HL-60 (cell line): ENCODE measurements at regions not wholly inside any gene's neighbourhood (a gene's known extent, or its start where the extent isn't known, plus 50 kb on each side); places are given as distances from the start of the nearest gene placed in this dataset.

ENCODE experiments used
- DNase-seq, 2 experiments: peaks; one replicate each; pipeline ENCODE4 v3.0.0-alpha.2; 2010 to 2020; ENCODE audit warnings: low read depth in 1 of 2, low spot score in 1 of 2
- H3K27ac ChIP-seq: fragments of 250-450 bp; sonication (Bioruptor Pico); replicated peaks from 2 replicates; pipeline ENCODE4 v1.5.1; 2020; ENCODE audit warnings: mild to moderate bottlenecking, moderate library complexity
- H3K27me3 ChIP-seq: fragments of 250-450 bp; sonication (Bioruptor Pico); 2 replicates; pipeline ENCODE4 v1.5.1; 2021; ENCODE audit warnings: mild to moderate bottlenecking, moderate library complexity; ENCODE audit not compliant: insufficient read depth, poor library complexity, severe bottlenecking
- H3K4me3 ChIP-seq: replicated peaks from 2 replicates; pipeline ENCODE4 v1.5.1; 2011; ENCODE audit warnings: mild to moderate bottlenecking, control low read depth, low read length; ENCODE audit not compliant: insufficient read depth
- GABPA ChIP-seq: IDR thresholded peaks from 2 replicates; pipeline ENCODE4 v1.6.1; 2012; ENCODE audit warnings: low read depth
- POLR2AphosphoS5 ChIP-seq: IDR thresholded peaks from 2 replicates; pipeline ENCODE4 v1.6.1; 2012; ENCODE audit warnings: low read depth
- REST ChIP-seq: IDR thresholded peaks from 2 replicates; pipeline ENCODE4 v1.6.1; 2012; ENCODE audit warnings: low read depth; ENCODE audit not compliant: insufficient replicate concordance
- SPI1 ChIP-seq: IDR thresholded peaks from 2 replicates; pipeline ENCODE4 v1.6.1; 2012; ENCODE audit warnings: low read depth, mild to moderate bottlenecking, borderline replicate concordance
- TF ChIP-seq, protein P1 (sequence below): IDR thresholded peaks from one replicate; pipeline ENCODE4 v1.5.1; 2011; ENCODE audit warnings: low read length, control low read depth, inconsistent platforms; ENCODE audit not compliant: insufficient read depth

GRCh38 chr1:219472596-219472995 is 140.3 kb downstream of the ZC3H11B start:
- H3K27me3 ChIP-seq = no peaks in the 10 kb centered on the region
- H3K27ac ChIP-seq = no peak overlapping the region
- DNase-seq = no peak
- no peak overlapping the region for H3K4me3 ChIP-seq
- TF ChIP-seq POLR2AphosphoS5 = no peak
- TF ChIP-seq SPI1 = no peak
- no peak for TF ChIP-seq REST
- TF ChIP-seq, protein P1, sequence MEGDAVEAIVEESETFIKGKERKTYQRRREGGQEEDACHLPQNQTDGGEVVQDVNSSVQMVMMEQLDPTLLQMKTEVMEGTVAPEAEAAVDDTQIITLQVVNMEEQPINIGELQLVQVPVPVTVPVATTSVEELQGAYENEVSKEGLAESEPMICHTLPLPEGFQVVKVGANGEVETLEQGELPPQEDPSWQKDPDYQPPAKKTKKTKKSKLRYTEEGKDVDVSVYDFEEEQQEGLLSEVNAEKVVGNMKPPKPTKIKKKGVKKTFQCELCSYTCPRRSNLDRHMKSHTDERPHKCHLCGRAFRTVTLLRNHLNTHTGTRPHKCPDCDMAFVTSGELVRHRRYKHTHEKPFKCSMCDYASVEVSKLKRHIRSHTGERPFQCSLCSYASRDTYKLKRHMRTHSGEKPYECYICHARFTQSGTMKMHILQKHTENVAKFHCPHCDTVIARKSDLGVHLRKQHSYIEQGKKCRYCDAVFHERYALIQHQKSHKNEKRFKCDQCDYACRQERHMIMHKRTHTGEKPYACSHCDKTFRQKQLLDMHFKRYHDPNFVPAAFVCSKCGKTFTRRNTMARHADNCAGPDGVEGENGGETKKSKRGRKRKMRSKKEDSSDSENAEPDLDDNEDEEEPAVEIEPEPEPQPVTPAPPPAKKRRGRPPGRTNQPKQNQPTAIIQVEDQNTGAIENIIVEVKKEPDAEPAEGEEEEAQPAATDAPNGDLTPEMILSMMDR = no peak
- TF ChIP-seq GABPA = no peak

DNA sequence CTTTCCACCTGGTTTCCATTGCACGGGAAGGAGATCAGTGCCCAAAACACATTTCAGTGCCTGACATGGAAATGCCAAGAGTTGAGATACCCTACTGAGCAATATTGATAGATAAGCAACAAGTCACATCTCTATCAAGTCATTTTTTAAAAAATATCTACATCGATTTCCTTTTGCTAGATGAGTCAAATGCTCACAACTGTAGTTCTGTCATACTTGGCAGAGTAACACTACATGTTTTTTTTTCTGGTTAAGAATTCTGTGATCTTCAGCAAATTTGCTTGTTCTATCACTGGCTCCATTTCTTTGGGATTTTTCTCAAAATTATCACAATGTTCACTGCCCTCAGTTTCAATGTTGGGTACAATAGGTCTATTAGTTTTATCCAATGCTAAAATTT is 145.4 kb downstream of the ZC3H11B start:
- TF ChIP-seq GABPA (no peak), POLR2AphosphoS5 (no peak), REST (no peak), SPI1 (no peak)
- TF ChIP-seq, protein P1 = no peak
- no peak overlapping the region for H3K27ac ChIP-seq
- no peak overlapping the region for H3K4me3 ChIP-seq
- H3K27me3 ChIP-seq = no peaks in the 10 kb centered on the region
- no peak for DNase-seq

- no peak for TF ChIP-seq POLR2AphosphoS5
- TF ChIP-seq SPI1 = no peak
- no peak for TF ChIP-seq REST
- TF ChIP-seq, protein P1 = no peak
- TF ChIP-seq GABPA = no peak
- DNase-seq = no peak
- Histone ChIP-seq H3K27ac (no peak overlapping the region), H3K27me3 (no peaks in the 10 kb centered on the region), H3K4me3 (no peak overlapping the region)
Measured at GRCh38 chr1:219466766-219467165, 146.1 kb downstream of the ZC3H11B start.
